ENCODE measurements at regions not wholly inside any gene's neighbourhood (a gene's known extent, or its start where the extent isn't known, plus 50 kb on each side); places are given as distances from the start of the nearest gene placed in this dataset.

GRCh38 chr6:99036672-99037071 is 88.9 kb upstream of the FBXL4 start:
- DNase-seq (ENCODE audit: extremely low spot score in 2 of 2) = no peak
- Histone ChIP-seq H3K36me3 (no peaks in the 10 kb centered on the region), H3K4me1 (no peaks in the 10 kb centered on the region), H3K27me3 (no peaks in the 10 kb centered on the region), H3K4me3 (no peak overlapping the region), H3K27ac (no peak overlapping the region), H3K9me3 (no peaks in the 10 kb centered on the region)
- no peak for TF ChIP-seq POLR2A (IDR thresholded peaks at IDR 0.05)
- no peak for TF ChIP-seq POLR2AphosphoS5 (IDR thresholded peaks at IDR 0.05; ENCODE audit: insufficient read depth in 1 of 2, low read depth in 1 of 2)
- no peak for TF ChIP-seq CTCF (IDR thresholded peaks at IDR 0.05)
- intact Hi-C loops (cut with DNase I) = no loop called here

GRCh38 chr6:99032396-99032795 is 84.7 kb upstream of the FBXL4 start:
- intact Hi-C loops (cut with DNase I) = no loop called here
- no peak for DNase-seq (ENCODE audit: extremely low spot score in 2 of 2)
- TF ChIP-seq CTCF (IDR thresholded peaks at IDR 0.05) (no peak), POLR2AphosphoS5 (IDR thresholded peaks at IDR 0.05; ENCODE audit: insufficient read depth in 1 of 2, low read depth in 1 of 2) (no peak)
- Histone ChIP-seq H3K4me1 (no peaks in the 10 kb centered on the region), H3K4me3 (no peak overlapping the region), H3K36me3 (no peaks in the 10 kb centered on the region), H3K27me3 (no peaks in the 10 kb centered on the region), H3K27ac (no peak overlapping the region), H3K9me3 (no peaks in the 10 kb centered on the region)

GRCh38 chr6:99031957-99032356 is 84.2 kb upstream of the FBXL4 start:
- Histone ChIP-seq H3K4me1 (no peaks in the 10 kb centered on the region), H3K9me3 (no peaks in the 10 kb centered on the region), H3K36me3 (no peaks in the 10 kb centered on the region), H3K27me3 (no peaks in the 10 kb centered on the region), H3K27ac (no peak overlapping the region), H3K4me3 (no peak overlapping the region)
- intact Hi-C loops (cut with DNase I) = no loop called here
- DNase-seq (ENCODE audit: extremely low spot score in 2 of 2) = no peak
- TF ChIP-seq POLR2AphosphoS5 (IDR thresholded peaks at IDR 0.05; ENCODE audit: insufficient read depth in 1 of 2, low read depth in 1 of 2) = no peak
- no peak for TF ChIP-seq CTCF (IDR thresholded peaks at IDR 0.05)
- no peak for TF ChIP-seq POLR2A (IDR thresholded peaks at IDR 0.05)

GRCh38 chr6:99030915-99031314 is 83.2 kb upstream of the FBXL4 start:
- H3K36me3 ChIP-seq = no peaks in the 10 kb centered on the region

GRCh38 chr6:99026135-99026534 is 78.4 kb upstream of the FBXL4 start:
- H3K4me3 ChIP-seq = no peak overlapping the region
- no peak for DNase-seq (ENCODE audit: extremely low spot score in 2 of 2)
- no peaks in the 10 kb centered on the region for H3K36me3 ChIP-seq
- TF ChIP-seq POLR2A (IDR thresholded peaks at IDR 0.05) (no peak), CTCF (IDR thresholded peaks at IDR 0.05) (no peak), POLR2AphosphoS5 (IDR thresholded peaks at IDR 0.05; ENCODE audit: insufficient read depth in 1 of 2, low read depth in 1 of 2) (no peak)
- H3K27me3 ChIP-seq = no peaks in the 10 kb centered on the region
- H3K4me1 ChIP-seq = no peaks in the 10 kb centered on the region
- no peaks in the 10 kb centered on the region for H3K9me3 ChIP-seq
- intact Hi-C loops (cut with DNase I) = no loop called here
- no peak overlapping the region for H3K27ac ChIP-seq

More at GRCh38 chr6:99030915-99031314, 83.2 kb upstream of the FBXL4 start:
- intact Hi-C loops (cut with DNase I) = no loop called here
- no peaks in the 10 kb centered on the region for H3K27me3 ChIP-seq
- H3K4me1 ChIP-seq = no peaks in the 10 kb centered on the region
- no peaks in the 10 kb centered on the region for H3K9me3 ChIP-seq
- H3K4me3 ChIP-seq = no peak overlapping the region
- no peak overlapping the region for H3K27ac ChIP-seq
- no peak for DNase-seq (ENCODE audit: extremely low spot score in 2 of 2)
- TF ChIP-seq CTCF (IDR thresholded peaks at IDR 0.05) (no peak), POLR2AphosphoS5 (IDR thresholded peaks at IDR 0.05; ENCODE audit: insufficient read depth in 1 of 2, low read depth in 1 of 2) (no peak), POLR2A (IDR thresholded peaks at IDR 0.05) (no peak)
